ENCODE measurements at regions not wholly inside any gene's neighbourhood (a gene's known extent, or its start where the extent isn't known, plus 50 kb on each side); places are given as distances from the start of the nearest gene placed in this dataset.

DNA sequence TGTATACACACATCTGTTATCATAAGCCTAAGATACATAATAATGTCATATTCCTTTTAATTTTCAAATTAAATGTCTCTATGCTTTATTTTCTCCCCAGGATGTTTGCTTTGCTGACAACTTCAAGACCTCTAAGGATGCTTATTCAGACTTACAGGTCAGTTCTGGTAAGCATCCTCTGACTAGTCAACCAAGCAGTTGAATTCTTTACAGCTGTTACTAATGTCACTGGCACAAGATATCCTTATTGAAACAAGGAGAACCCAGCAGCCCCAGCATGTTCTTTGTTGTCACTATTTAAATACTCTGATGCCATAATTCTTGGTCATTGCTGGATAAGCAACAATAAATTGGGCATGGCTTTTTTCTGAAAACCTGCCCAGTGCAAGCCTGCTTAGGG is 232.3 kb upstream of the PMFBP1 start:
- TF ChIP-seq, protein P1, sequence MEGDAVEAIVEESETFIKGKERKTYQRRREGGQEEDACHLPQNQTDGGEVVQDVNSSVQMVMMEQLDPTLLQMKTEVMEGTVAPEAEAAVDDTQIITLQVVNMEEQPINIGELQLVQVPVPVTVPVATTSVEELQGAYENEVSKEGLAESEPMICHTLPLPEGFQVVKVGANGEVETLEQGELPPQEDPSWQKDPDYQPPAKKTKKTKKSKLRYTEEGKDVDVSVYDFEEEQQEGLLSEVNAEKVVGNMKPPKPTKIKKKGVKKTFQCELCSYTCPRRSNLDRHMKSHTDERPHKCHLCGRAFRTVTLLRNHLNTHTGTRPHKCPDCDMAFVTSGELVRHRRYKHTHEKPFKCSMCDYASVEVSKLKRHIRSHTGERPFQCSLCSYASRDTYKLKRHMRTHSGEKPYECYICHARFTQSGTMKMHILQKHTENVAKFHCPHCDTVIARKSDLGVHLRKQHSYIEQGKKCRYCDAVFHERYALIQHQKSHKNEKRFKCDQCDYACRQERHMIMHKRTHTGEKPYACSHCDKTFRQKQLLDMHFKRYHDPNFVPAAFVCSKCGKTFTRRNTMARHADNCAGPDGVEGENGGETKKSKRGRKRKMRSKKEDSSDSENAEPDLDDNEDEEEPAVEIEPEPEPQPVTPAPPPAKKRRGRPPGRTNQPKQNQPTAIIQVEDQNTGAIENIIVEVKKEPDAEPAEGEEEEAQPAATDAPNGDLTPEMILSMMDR (IDR thresholded peaks at IDR 0.05; ENCODE audit: low read length), result no peak
- no peak for TF ChIP-seq EZH2 (IDR thresholded peaks at IDR 0.05; ENCODE audit: borderline replicate concordance, low read length)

Measured in OCI-LY1 (cell line).